GM12872 (cell line): ENCODE measurements at regions not wholly inside any gene's neighbourhood (a gene's known extent, or its start where the extent isn't known, plus 50 kb on each side); places are given as distances from the start of the nearest gene placed in this dataset.

ENCODE experiments used
- CTCF ChIP-seq: IDR thresholded peaks from 3 replicates; pipeline ENCODE4 v1.5.1; 2011; ENCODE audit warnings: low read depth, mild to moderate bottlenecking, low read length, moderate library complexity; ENCODE audit not compliant: insufficient read depth

- no peak for TF ChIP-seq CTCF
These were observed 135.3 kb upstream of the SH3BP4 start for GRCh38 chr2:234816491-234816890.

- TF ChIP-seq CTCF = no peak
These were observed 135.8 kb upstream of the SH3BP4 start for GRCh38 chr2:234816056-234816455.

- no peak for TF ChIP-seq CTCF
These were observed 137.4 kb upstream of the SH3BP4 start for GRCh38 chr2:234814374-234814773.

GRCh38 chr2:234812851-234813250, 139.0 kb upstream of the SH3BP4 start:
- TF ChIP-seq CTCF = no peak

- TF ChIP-seq CTCF = no peak
These were observed 142.9 kb upstream of the SH3BP4 start for GRCh38 chr2:234808907-234809306.

GRCh38 chr2:234806818-234807217, 145.0 kb upstream of the SH3BP4 start:
- no peak for TF ChIP-seq CTCF

GRCh38 chr2:234805836-234806235, 146.0 kb upstream of the SH3BP4 start:
- no peak for TF ChIP-seq CTCF

- no peak for TF ChIP-seq CTCF
These were observed 147.1 kb upstream of the SH3BP4 start for GRCh38 chr2:234804704-234805103.
